ENCODE measurements at regions not wholly inside any gene's neighbourhood (a gene's known extent, or its start where the extent isn't known, plus 50 kb on each side); places are given as distances from the start of the nearest gene placed in this dataset.

GRCh38 chr6:71523548-71523947 is 234.9 kb downstream of the OGFRL1 start:
- Histone ChIP-seq H3K27me3 (ENCODE audit: control insufficient read depth, insufficient read depth, low read length) (no peaks in the 10 kb centered on the region), H3K36me3 (ENCODE audit: control insufficient read depth, insufficient read depth, low read length) (no peaks in the 10 kb centered on the region), H3K4me3 (ENCODE audit: low read length) (no peak overlapping the region), H3K9me3 (ENCODE audit: control insufficient read depth, low read length) (no peaks in the 10 kb centered on the region), H3K4me1 (ENCODE audit: control insufficient read depth, insufficient read depth, low read length) (no peaks in the 10 kb centered on the region), H3K9ac (ENCODE audit: low read length) (no peak overlapping the region)

- no peaks in the 10 kb centered on the region for H3K36me3 ChIP-seq (ENCODE audit: control insufficient read depth, insufficient read depth, low read length)
- no peaks in the 10 kb centered on the region for H3K27me3 ChIP-seq (ENCODE audit: control insufficient read depth, insufficient read depth, low read length)
- H3K4me3 ChIP-seq (ENCODE audit: low read length), result no peak overlapping the region
- H3K9ac ChIP-seq (ENCODE audit: low read length), result no peak overlapping the region
- H3K4me1 ChIP-seq (ENCODE audit: control insufficient read depth, insufficient read depth, low read length), result no peaks in the 10 kb centered on the region
- H3K9me3 ChIP-seq (ENCODE audit: control insufficient read depth, low read length), result no peaks in the 10 kb centered on the region
Observed at GRCh38 chr6:71524201-71524600, 235.6 kb downstream of the OGFRL1 start.

DNA sequence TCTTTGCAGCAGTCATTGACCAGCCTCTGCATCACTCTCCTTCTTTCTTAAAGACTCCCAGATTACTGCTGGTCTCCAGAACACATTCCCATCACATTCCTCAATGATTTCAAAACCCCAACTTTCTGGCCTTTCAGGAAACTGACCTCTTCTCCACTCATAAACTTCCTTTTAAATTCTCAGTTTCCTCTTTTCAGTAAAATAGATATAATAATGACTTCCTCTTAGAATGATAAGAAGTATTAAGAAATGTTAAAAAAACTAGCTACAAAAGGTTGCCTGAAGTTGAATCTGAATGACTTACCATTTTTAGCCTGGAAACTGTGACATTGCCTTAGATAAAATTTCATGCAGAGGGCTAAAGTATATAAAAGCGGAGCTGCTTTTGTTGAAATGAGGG is 239.3 kb downstream of the OGFRL1 start:
- H3K4me3 ChIP-seq (ENCODE audit: low read length), result no peak overlapping the region
- no peaks in the 10 kb centered on the region for H3K36me3 ChIP-seq (ENCODE audit: control insufficient read depth, insufficient read depth, low read length)

DNA sequence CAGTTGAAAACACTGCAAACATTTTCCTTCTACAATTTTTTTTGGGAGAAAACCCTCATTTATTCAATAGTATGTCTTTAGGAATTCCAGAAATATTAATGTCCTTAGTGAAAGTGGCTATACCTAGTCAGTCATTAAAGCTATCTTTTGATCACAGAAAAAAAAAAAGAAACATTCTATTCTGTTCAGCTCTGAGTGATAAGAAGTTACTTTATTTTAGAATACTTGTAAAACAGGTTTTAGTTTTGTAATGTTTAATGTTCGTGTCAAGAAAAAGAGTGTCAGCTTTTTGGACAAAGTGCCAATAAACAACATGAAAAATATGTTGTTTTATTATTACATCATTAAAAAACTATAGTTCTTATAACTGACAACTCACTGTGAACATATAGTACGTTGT is 240.4 kb downstream of the OGFRL1 start:
- H3K9ac ChIP-seq (ENCODE audit: low read length), result no peak overlapping the region
- no peaks in the 10 kb centered on the region for H3K4me1 ChIP-seq (ENCODE audit: control insufficient read depth, insufficient read depth, low read length)
- no peaks in the 10 kb centered on the region for H3K36me3 ChIP-seq (ENCODE audit: control insufficient read depth, insufficient read depth, low read length)
- no peaks in the 10 kb centered on the region for H3K9me3 ChIP-seq (ENCODE audit: control insufficient read depth, low read length)
- no peaks in the 10 kb centered on the region for H3K27me3 ChIP-seq (ENCODE audit: control insufficient read depth, insufficient read depth, low read length)
- no peak overlapping the region for H3K4me3 ChIP-seq (ENCODE audit: low read length)

More for the DNA sequence above, 239.3 kb downstream of the OGFRL1 start:
- Histone ChIP-seq H3K9me3 (ENCODE audit: control insufficient read depth, low read length) (no peaks in the 10 kb centered on the region), H3K9ac (ENCODE audit: low read length) (no peak overlapping the region), H3K4me1 (ENCODE audit: control insufficient read depth, insufficient read depth, low read length) (no peaks in the 10 kb centered on the region), H3K27me3 (ENCODE audit: control insufficient read depth, insufficient read depth, low read length) (no peaks in the 10 kb centered on the region)

GRCh38 chr6:71529769-71530168 is 241.2 kb downstream of the OGFRL1 start:
- no peak overlapping the region for H3K9ac ChIP-seq (ENCODE audit: low read length)
- H3K4me1 ChIP-seq (ENCODE audit: control insufficient read depth, insufficient read depth, low read length), result no peaks in the 10 kb centered on the region
- no peak overlapping the region for H3K4me3 ChIP-seq (ENCODE audit: low read length)
- H3K36me3 ChIP-seq (ENCODE audit: control insufficient read depth, insufficient read depth, low read length), result no peaks in the 10 kb centered on the region
- H3K9me3 ChIP-seq (ENCODE audit: control insufficient read depth, low read length), result no peaks in the 10 kb centered on the region
- no peaks in the 10 kb centered on the region for H3K27me3 ChIP-seq (ENCODE audit: control insufficient read depth, insufficient read depth, low read length)

GRCh38 chr6:71531006-71531405 is 242.4 kb downstream of the OGFRL1 start:
- H3K36me3 ChIP-seq (ENCODE audit: control insufficient read depth, insufficient read depth, low read length), result no peaks in the 10 kb centered on the region
- no peaks in the 10 kb centered on the region for H3K4me1 ChIP-seq (ENCODE audit: control insufficient read depth, insufficient read depth, low read length)
- H3K9me3 ChIP-seq (ENCODE audit: control insufficient read depth, low read length), result no peaks in the 10 kb centered on the region
- no peaks in the 10 kb centered on the region for H3K27me3 ChIP-seq (ENCODE audit: control insufficient read depth, insufficient read depth, low read length)
- H3K4me3 ChIP-seq (ENCODE audit: low read length), result no peak overlapping the region
- no peak overlapping the region for H3K9ac ChIP-seq (ENCODE audit: low read length)

DNA sequence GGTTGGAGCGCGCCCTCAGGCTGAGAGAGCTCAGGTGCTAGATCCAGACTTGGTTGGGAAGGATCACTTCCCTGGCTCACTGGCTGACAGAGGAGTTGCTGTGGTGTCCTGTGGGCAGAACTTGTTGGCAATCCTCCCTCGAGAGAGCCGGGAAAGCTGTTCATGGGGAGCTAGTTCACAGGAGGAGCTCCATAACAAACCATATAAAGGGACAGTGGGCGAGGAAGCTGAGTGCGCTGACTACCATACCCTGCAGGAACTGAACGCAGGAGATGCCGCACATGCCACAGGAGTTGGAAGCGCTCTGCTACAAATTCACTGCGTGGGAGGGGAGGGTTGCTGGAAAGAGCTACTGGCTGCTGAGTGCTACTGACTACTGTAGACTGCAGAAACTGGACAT is 243.2 kb downstream of the OGFRL1 start:
- Histone ChIP-seq H3K36me3 (ENCODE audit: control insufficient read depth, insufficient read depth, low read length) (no peaks in the 10 kb centered on the region), H3K4me3 (ENCODE audit: low read length) (no peak overlapping the region), H3K27me3 (ENCODE audit: control insufficient read depth, insufficient read depth, low read length) (no peaks in the 10 kb centered on the region), H3K9me3 (ENCODE audit: control insufficient read depth, low read length) (no peaks in the 10 kb centered on the region), H3K9ac (ENCODE audit: low read length) (no peak overlapping the region), H3K4me1 (ENCODE audit: control insufficient read depth, insufficient read depth, low read length) (no peaks in the 10 kb centered on the region)

DNA sequence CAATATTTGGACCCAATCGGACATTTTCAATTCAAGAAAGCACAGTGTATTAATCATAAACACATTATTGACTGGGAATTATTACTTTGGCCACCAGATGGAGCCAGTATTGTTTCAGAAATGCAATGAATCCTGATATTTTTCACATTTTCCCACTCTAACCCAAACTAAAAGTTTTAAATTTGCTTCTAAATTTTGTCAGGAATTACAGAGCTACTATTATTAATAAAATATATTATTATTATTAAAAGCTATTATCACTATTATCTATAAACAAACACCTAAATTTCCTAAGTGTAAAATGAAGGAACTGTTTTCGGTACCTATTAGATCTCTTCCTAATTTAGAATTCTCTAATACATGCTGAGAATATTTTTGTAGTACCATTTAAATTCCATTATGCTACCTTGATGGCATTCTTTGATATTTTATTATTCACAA is 245.3 kb downstream of the OGFRL1 start:
- Histone ChIP-seq H3K9ac (ENCODE audit: low read length) (no peak overlapping the region), H3K27me3 (ENCODE audit: control insufficient read depth, insufficient read depth, low read length) (no peaks in the 10 kb centered on the region), H3K4me1 (ENCODE audit: control insufficient read depth, insufficient read depth, low read length) (no peaks in the 10 kb centered on the region), H3K9me3 (ENCODE audit: control insufficient read depth, low read length) (no peaks in the 10 kb centered on the region), H3K36me3 (ENCODE audit: control insufficient read depth, insufficient read depth, low read length) (no peaks in the 10 kb centered on the region), H3K4me3 (ENCODE audit: low read length) (no peak overlapping the region)

DNA sequence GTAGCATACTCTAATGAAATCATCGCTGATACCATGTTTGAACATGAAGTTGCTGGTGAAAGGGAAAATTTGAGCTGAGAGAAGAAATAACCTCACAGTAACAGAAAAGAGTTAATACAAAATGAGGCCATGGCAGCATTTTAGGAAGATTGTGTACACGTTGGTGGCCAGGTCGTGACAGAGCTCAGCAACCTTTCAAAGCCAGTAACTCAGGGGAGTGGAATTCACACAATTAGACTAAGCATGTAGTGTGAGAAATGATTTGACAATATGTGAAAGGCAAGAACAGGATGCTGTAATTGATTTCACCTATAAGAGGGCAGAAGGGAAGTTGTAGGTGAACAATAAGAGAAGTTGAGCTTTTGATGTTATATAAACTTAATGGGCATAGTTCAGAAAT is 246.3 kb downstream of the OGFRL1 start:
- no peaks in the 10 kb centered on the region for H3K27me3 ChIP-seq (ENCODE audit: control insufficient read depth, insufficient read depth, low read length)
- H3K9me3 ChIP-seq (ENCODE audit: control insufficient read depth, low read length), result no peaks in the 10 kb centered on the region
- no peaks in the 10 kb centered on the region for H3K4me1 ChIP-seq (ENCODE audit: control insufficient read depth, insufficient read depth, low read length)
- no peak overlapping the region for H3K9ac ChIP-seq (ENCODE audit: low read length)
- H3K36me3 ChIP-seq (ENCODE audit: control insufficient read depth, insufficient read depth, low read length), result no peaks in the 10 kb centered on the region
- H3K4me3 ChIP-seq (ENCODE audit: low read length), result no peak overlapping the region

DNA sequence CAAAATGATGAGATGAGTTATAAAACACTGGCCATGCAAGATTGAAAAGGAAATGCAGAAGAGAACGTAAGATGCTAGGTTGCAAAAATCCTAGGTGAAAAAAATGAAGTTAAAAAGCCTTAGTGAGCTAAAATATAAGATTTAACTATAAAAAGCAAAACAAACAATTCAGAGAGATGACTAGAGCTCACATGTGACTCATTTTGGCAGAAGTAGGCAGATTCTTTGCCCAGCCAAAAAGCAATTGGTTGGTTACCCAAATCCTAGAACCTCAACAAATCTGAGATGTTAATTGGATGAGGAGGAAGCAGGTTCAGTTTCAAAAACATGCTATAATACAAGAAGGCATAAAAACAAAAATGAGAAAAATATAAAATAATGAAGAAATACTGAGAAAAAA is 249.1 kb downstream of the OGFRL1 start:
- Histone ChIP-seq H3K36me3 (ENCODE audit: control insufficient read depth, insufficient read depth, low read length) (no peaks in the 10 kb centered on the region), H3K4me1 (ENCODE audit: control insufficient read depth, insufficient read depth, low read length) (no peaks in the 10 kb centered on the region), H3K9me3 (ENCODE audit: control insufficient read depth, low read length) (no peaks in the 10 kb centered on the region)

GRCh38 chr6:71544028-71544427 is 255.4 kb downstream of the OGFRL1 start:
- H3K4me1 ChIP-seq (ENCODE audit: control insufficient read depth, insufficient read depth, low read length), result no peaks in the 10 kb centered on the region

More for the DNA sequence above, 249.1 kb downstream of the OGFRL1 start:
- Histone ChIP-seq H3K9ac (ENCODE audit: low read length) (no peak overlapping the region), H3K27me3 (ENCODE audit: control insufficient read depth, insufficient read depth, low read length) (no peaks in the 10 kb centered on the region), H3K4me3 (ENCODE audit: low read length) (no peak overlapping the region)

GRCh38 chr6:71544906-71545305 is 256.3 kb downstream of the OGFRL1 start:
- Histone ChIP-seq H3K36me3 (ENCODE audit: control insufficient read depth, insufficient read depth, low read length) (no peaks in the 10 kb centered on the region), H3K9ac (ENCODE audit: low read length) (no peak overlapping the region), H3K4me1 (ENCODE audit: control insufficient read depth, insufficient read depth, low read length) (no peaks in the 10 kb centered on the region), H3K27me3 (ENCODE audit: control insufficient read depth, insufficient read depth, low read length) (no peaks in the 10 kb centered on the region), H3K9me3 (ENCODE audit: control insufficient read depth, low read length) (no peaks in the 10 kb centered on the region), H3K4me3 (ENCODE audit: low read length) (no peak overlapping the region)

More at GRCh38 chr6:71544028-71544427, 255.4 kb downstream of the OGFRL1 start:
- Histone ChIP-seq H3K9ac (ENCODE audit: low read length) (no peak overlapping the region), H3K9me3 (ENCODE audit: control insufficient read depth, low read length) (no peaks in the 10 kb centered on the region), H3K4me3 (ENCODE audit: low read length) (no peak overlapping the region), H3K36me3 (ENCODE audit: control insufficient read depth, insufficient read depth, low read length) (no peaks in the 10 kb centered on the region), H3K27me3 (ENCODE audit: control insufficient read depth, insufficient read depth, low read length) (no peaks in the 10 kb centered on the region)

- H3K27me3 ChIP-seq (ENCODE audit: control insufficient read depth, insufficient read depth, low read length), result no peaks in the 10 kb centered on the region
- no peaks in the 10 kb centered on the region for H3K4me1 ChIP-seq (ENCODE audit: control insufficient read depth, insufficient read depth, low read length)
- no peaks in the 10 kb centered on the region for H3K9me3 ChIP-seq (ENCODE audit: control insufficient read depth, low read length)
- H3K36me3 ChIP-seq (ENCODE audit: control insufficient read depth, insufficient read depth, low read length), result no peaks in the 10 kb centered on the region
- H3K9ac ChIP-seq (ENCODE audit: low read length), result no peak overlapping the region
- no peak overlapping the region for H3K4me3 ChIP-seq (ENCODE audit: low read length)
Observed at GRCh38 chr6:71545905-71546304, 257.3 kb downstream of the OGFRL1 start.
